Stimulated activated CD8-positive, alpha-beta memory T cell treated with anti-CD3 and anti-CD28 coated beads, Interleukin-15, amount 100 ng/mL, for 1 hour (primary cell): ENCODE measurements at regions not wholly inside any gene's neighbourhood (a gene's known extent, or its start where the extent isn't known, plus 50 kb on each side); places are given as distances from the start of the nearest gene placed in this dataset.

ENCODE experiments used
- DNase-seq: peaks from one replicate; pipeline ENCODE4 v3.0.0-alpha.2; 2020; ENCODE audit warnings: low read depth

DNA sequence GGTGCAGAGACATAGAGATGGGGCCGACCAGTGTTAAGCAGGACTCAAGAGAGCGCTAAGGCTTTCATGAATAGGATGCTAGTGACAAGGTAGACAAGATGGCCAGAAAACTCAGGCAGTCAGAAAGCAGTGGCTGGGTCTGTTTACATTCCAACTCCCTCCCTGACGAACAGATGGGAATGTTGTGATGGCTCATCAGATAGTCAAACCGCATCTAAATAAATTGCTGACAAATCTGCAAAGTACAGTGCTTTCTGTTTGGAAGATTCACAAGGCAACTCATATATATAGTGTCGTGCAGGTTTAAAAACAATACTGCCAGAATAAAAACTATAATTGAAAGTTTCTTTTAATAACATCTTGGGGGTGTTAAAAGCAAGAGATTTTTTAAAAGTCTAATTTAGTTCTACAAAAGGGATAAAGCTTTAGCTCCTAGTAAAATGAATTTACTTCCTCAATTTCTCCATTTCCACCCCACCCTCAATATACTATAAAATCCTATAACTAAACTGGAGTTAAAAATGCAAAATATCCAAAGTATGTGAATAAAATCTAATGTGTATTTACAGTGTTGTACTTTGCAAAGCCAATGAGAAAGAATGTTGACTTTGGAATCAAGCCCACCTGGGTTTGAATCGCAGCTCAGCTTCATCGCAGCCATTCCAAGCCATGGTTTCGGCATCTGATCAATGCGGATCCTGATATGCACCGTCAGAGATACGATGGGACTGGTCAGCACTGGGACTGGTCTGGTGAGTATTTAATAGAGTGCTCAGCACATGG is 247.3 kb upstream of the PDE10A start:
- no peak for DNase-seq

GRCh38 chr6:165906736-165907135 is 243.7 kb upstream of the PDE10A start:
- no peak for DNase-seq

- DNase-seq, result no peak
Measured at GRCh38 chr6:165905744-165906143, 242.7 kb upstream of the PDE10A start.

DNA sequence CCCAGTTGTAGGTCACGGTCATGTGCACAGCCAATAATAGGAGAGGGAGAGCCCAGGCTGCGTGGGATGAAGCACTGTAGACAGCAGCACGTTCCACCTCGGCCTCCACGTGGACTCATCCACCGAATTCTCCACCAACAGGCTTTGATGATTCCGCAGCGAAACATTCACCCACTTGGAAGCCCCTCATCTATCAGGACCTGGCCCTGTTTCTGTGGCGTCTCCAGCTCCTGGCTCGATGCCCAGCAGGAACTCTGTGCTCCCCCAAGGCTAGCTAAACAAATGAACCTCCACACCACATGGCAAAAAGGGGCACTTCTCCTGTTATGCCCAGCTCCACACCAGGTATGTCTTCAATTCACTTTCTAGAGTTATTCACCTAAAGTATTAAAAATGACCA is 237.9 kb upstream of the PDE10A start:
- no peak for DNase-seq

DNA sequence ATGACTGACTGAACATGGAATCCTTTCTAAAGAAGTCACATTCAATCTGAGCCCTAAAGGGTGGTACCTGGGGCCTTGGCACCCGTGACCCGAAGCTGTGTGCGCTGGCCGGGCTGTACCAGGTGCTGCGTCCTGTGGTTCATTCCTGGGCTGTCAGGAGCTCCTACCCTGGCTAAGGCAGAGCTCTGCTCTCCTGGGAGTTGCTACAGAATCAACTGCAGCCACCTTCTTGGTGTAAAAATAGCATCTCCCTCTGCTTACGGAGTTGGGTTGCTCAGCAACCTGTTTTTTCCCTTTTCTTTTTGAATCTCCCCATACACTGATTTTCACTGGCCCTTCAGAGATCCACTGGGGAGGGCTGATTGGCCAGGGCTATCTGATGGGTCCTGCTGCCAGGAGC is 236.6 kb upstream of the PDE10A start:
- DNase-seq, result no peak

DNA sequence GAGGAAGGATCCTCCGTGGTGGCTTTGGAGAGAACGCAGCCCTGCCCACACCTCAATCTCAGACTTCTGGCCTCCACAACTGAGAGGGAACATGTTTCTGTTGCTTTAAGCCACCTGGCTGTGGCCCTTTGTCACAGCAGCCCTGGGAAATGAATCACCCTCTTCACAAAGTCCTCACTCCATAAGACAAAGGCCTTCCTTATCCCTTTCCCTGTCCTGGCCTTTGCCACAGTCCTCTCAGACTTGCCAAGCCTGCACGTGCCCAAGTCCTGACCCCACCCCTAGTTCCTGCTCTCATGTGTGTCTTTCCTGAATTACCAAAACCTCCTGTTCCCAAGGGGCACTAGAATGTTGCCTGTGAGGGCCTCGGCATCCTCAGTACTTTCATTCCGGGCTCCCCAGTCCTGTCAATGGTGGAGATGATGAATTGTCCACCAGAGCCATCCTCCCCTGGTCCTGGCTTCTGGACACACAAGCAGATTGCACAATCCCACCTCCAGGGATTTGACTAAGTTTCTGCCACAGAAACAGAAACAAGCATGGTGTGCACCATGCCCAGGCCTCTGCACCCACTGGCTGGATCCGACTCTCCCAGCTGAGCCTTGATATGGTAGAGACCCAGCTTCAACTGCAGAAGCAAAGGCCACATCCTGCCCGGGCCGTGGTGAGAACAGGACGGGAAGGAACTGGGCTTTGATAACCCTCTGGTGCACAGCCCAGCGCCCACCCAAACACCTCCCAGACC is 232.6 kb upstream of the PDE10A start:
- DNase-seq, result no peak

GRCh38 chr6:165894171-165894825 is 231.3 kb upstream of the PDE10A start:
- no peak for DNase-seq

GRCh38 chr6:165893431-165893830 is 230.4 kb upstream of the PDE10A start:
- DNase-seq, result no peak

DNA sequence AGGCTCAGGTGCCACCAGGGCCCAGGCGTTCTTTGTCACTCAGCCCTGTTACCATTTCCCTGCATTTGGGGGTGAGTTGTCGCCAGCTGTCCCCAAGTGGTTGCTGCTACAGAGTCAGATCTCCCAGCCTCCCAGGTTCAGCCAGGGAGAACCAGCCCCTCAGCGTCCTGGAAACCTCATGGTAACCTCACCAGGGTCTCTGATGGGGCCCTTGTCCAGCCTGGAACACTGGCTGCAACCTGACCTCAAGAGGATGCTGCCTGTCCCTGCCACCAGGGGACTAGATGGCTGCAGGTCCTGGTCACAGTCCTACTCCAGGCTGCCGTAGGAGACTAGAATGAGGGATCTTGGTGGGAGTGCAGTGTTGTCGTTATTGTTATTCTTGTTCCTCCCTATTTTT is 228.3 kb upstream of the PDE10A start:
- DNase-seq, result no peak

DNA sequence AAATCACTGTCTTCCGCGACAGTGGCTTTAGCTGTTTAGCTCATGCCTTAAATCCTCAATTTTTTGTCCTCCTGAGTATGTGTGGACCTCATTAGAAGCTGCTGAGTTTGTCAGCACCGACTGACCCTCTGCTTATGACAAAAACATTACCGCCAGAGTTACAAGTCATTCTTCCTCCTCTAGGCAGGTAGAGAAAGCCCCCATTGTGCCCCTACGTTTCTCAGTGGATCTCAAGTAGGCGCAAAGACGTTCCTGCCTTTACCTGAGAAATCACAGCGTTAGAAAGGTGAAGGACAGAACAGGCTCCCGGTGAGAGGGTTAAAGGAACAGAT is 227.3 kb upstream of the PDE10A start:
- no peak for DNase-seq

GRCh38 chr6:165889636-165890403 is 226.8 kb upstream of the PDE10A start:
- DNase-seq, result no peak

DNA sequence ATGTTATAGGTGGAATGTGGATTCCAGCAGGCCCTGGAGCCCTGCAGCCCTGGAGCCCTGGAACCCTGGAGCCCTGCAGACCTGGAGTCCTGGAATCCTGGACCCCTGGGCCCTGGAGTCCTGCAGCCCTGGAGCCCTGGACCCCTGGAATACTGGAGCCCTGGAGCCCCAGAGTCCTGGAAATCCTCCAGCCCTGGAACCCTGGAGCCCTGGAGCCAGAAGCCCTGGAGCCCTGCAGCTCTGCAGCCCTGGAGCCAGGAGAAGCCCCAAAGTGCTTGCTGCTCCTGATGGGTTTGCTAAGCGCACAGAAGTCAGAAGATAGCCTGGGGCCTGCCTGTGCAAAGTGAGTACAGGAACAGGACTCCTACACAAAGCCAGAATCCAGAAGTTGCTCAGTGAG is 223.1 kb upstream of the PDE10A start:
- no peak for DNase-seq

- DNase-seq, result peak; percentile 49
Measured at GRCh38 chr6:165884813-165885765, 222.0 kb upstream of the PDE10A start.

DNA sequence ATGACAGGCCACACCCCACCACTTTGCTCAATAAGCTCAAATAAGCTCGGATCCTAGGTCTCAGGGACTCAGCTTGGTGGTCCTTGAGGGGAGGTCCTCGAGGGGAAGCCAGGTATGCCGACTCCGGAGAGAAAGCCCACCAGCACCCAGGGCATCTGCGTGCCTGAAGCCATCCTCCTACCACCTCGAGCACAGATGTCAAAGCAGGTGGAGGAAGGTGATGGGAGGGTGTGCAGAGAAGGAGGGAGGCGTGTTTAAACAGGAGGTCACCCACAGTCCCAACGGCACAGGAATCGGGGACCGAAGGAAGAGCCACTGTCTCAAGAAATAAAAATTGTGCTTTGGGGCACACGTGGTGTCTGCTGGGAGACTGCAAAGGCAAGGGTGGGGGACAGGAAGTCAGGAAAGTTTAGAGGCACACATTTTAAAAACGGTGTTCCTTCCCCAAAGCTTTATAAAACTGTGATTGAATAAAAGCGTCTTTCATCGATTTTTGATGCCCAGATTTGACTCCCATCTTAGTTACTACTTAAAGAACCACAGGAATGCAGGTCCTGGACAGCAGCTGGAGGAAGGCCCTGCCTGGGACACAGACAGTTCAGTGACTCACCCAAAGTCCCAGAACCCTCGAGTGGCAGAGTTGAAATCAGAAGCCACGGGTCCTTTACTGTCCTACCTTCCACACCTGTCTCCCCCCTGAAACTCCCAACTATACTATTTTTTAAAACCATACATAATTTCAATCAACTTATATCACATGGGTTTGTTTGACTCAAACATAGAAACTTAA is 221.0 kb upstream of the PDE10A start:
- DNase-seq, result no peak

DNA sequence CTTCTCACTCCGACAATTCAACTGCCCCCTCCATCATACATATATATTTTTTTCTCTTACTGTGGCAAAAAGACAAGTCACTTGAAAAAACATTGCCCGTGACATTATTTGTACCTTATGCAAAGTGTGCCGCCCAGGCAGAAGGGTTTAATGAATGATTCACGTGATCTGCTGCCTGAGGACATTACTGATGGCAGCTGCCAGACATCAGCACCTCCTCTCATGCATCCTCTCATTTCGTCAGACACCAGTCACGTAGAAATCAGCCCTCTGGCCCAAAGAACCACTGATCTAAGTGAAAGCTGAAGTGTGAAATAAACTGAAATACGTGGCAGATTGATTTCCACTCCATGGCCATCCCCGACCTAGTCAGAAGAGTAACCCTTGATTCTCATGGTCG is 218.8 kb upstream of the PDE10A start:
- DNase-seq, result no peak

- DNase-seq, result no peak
Measured at GRCh38 chr6:165880686-165881085, 217.6 kb upstream of the PDE10A start.

- DNase-seq, result no peak
Measured at GRCh38 chr6:165877773-165878172, 214.7 kb upstream of the PDE10A start.

DNA sequence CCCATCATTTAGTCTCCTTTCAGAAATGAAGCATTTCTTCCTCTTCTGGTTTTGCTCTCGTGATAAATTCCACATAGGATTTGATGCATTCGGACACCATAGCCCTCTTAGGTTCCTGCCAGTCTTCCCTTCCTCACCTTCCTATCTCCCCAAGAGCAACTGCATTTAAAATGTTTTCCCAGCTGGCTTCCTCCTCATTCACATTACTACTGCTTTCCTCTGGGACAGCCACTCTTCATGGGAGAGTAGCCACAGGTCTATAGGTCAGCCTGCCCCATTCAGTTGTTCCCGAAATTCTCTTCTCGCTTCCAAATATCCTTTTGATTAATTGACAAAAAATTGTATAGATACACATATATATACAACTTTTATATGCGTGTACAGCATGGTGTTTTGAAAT is 214.2 kb upstream of the PDE10A start:
- DNase-seq, result no peak

DNA sequence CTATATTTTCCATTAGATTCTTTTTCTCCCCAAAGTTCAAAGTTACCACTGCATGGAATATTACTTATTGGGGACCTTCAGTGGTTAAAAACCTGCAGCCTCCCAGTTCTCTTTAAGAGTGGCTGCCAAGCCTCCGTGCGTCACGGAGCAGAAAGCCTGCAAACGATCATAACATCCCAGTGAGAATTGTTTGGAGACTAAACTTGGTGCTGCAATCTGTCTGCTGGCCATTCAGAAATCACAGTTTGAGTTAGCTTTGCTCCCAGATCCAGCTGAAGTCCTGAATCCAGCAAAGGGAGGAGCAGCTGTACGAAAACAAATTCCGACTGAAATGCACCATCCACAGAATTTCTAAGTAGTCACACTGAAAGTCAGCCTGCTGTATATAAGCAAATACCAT is 213.5 kb upstream of the PDE10A start:
- DNase-seq, result no peak

DNA sequence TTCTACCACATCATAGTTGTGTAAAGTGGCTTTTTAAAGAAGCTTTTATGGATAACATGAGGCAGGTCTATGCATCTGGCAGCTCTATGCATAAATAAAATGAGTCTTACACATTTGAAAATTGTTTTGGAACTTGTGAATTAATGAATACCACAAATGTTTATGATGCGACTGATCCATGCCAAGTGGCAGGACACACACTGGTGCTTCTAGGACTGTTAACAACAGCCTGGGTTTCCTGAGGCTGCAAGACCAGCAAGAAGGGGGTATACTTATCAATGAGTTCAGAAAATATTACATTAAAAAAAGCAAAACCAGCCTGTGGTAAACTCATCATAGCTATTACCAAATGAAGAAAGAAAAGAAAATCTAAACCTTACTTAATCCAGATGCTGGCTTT is 212.9 kb upstream of the PDE10A start:
- no peak for DNase-seq

- no peak for DNase-seq
Measured at GRCh38 chr6:165873976-165874375, 210.9 kb upstream of the PDE10A start.
